ENCODE measurements at regions not wholly inside any gene's neighbourhood (a gene's known extent, or its start where the extent isn't known, plus 50 kb on each side); places are given as distances from the start of the nearest gene placed in this dataset.

GRCh38 chr13:109680288-109680687 is 106.1 kb downstream of the IRS2 start:
- H3K4me1 Mint-ChIP-seq, result no peaks in the 10 kb centered on the region
- no peaks in the 10 kb centered on the region for H3K36me3 Mint-ChIP-seq
- no peaks in the 10 kb centered on the region for H3K9me3 Mint-ChIP-seq
- H3K27me3 Mint-ChIP-seq, result peaks cover under 1% of the 10 kb centered on the region
- no peak overlapping the region for H3K27ac Mint-ChIP-seq
- no peak for ATAC-seq
- H3K4me3 Mint-ChIP-seq, result no peak overlapping the region

GRCh38 chr13:109678459-109678858 is 107.9 kb downstream of the IRS2 start:
- no peak overlapping the region for H3K27ac Mint-ChIP-seq
- peaks cover 7% of the 10 kb centered on the region for H3K27me3 Mint-ChIP-seq

DNA sequence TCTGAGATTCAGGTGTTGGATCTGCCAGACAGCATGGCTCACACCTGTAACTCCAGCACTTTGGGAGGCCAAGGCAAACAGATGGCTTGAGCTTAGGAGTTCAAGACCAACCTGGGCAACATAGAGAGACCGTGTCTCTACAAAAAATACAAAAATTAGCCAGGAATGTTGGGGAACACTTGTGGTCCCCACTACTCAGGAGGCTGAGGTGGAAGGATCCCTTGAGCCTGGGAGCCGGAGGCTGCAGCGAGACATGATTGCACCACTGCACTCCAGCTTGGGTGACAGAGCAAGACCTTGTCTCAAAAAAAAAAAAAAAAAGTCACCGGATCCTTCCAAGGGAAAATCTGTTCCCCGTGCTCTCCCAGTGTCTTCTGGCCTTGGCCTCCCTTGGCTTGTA is 109.2 kb downstream of the IRS2 start:
- Mint-ChIP-seq H3K4me3 (no peak overlapping the region), H3K27me3 (peaks cover 7% of the 10 kb centered on the region), H3K4me1 (no peaks in the 10 kb centered on the region), H3K9me3 (no peaks in the 10 kb centered on the region), H3K36me3 (no peaks in the 10 kb centered on the region), H3K27ac (no peak overlapping the region)
- ATAC-seq, result no peak

More at GRCh38 chr13:109678459-109678858, 107.9 kb downstream of the IRS2 start:
- Mint-ChIP-seq H3K9me3 (no peaks in the 10 kb centered on the region), H3K4me1 (no peaks in the 10 kb centered on the region), H3K36me3 (no peaks in the 10 kb centered on the region), H3K4me3 (no peak overlapping the region)
- ATAC-seq, result no peak

- Mint-ChIP-seq H3K9me3 (no peaks in the 10 kb centered on the region), H3K36me3 (no peaks in the 10 kb centered on the region), H3K4me1 (no peaks in the 10 kb centered on the region), H3K27ac (no peak overlapping the region), H3K27me3 (peaks cover 7% of the 10 kb centered on the region), H3K4me3 (no peak overlapping the region)
- ATAC-seq, result no peak
These were observed 112.9 kb downstream of the IRS2 start for GRCh38 chr13:109673477-109673876.

DNA sequence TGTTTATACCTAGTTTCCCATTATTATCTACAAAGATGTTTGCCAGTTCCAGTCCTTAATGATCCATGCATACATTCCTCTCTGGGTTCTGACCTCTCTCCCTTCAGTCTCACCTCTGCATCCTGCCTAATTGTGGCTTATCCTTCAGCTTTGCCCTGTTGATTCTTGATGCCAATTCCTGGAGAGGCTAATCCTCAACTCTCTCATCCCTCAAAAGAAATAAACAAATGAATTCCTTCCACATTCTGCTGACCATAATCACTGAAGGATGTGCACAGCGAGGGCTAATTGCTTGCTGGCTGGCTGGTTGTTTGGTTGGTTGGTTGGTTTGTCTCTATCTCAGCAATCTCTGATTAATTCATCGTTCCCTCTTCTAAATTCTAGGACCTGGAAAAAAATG is 113.8 kb downstream of the IRS2 start:
- Mint-ChIP-seq H3K9me3 (no peaks in the 10 kb centered on the region), H3K4me3 (no peak overlapping the region), H3K4me1 (no peaks in the 10 kb centered on the region), H3K27ac (no peak overlapping the region), H3K36me3 (no peaks in the 10 kb centered on the region), H3K27me3 (peaks cover 7% of the 10 kb centered on the region)
- no peak for ATAC-seq

- Mint-ChIP-seq H3K4me1 (no peaks in the 10 kb centered on the region), H3K27me3 (peaks cover 7% of the 10 kb centered on the region), H3K9me3 (no peaks in the 10 kb centered on the region), H3K36me3 (no peaks in the 10 kb centered on the region), H3K4me3 (no peak overlapping the region), H3K27ac (no peak overlapping the region)
- no peak for ATAC-seq
These were observed 114.5 kb downstream of the IRS2 start for GRCh38 chr13:109671919-109672318.

DNA sequence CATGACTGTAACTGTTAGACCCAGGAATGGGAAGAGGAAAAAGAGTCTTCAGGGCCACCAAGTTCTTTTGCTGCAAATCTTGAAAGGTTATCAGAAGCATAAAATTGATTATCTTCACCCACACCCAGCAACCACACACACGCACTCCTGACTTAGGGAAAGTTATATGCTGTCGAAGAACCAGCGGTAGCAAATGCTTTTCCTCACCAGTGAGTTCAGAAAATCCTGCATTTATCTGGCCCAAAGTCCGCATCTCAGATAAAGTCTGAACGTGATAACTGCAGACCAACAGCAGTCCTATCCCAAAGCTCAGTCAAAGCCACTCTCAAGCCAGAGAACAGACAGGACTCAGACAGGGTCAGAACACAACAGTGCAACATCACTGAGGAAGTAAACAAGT is 115.6 kb downstream of the IRS2 start:
- Mint-ChIP-seq H3K27me3 (peaks cover 7% of the 10 kb centered on the region), H3K36me3 (no peaks in the 10 kb centered on the region), H3K9me3 (no peaks in the 10 kb centered on the region), H3K27ac (no peak overlapping the region), H3K4me1 (no peaks in the 10 kb centered on the region), H3K4me3 (no peak overlapping the region)
- no peak for ATAC-seq

DNA sequence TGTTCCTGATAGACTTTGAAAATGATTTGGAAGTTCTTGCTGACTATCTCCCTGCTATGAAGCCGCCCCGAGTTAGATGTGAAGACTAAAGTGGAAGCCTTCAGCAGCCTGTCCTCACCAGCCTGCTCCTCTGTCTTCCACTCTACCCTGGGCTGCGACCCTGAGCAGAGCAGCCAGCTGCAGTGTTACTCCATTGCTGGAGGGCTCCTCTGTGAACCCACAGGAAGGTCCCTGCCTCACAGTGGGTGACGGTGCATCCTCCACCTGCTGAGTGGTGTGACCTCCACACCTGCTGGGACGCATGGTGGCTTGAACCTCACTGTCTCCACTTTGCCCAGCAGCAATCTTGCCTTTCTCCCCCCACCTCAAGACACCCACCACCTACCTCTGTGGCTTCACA is 116.4 kb downstream of the IRS2 start:
- H3K9me3 Mint-ChIP-seq, result no peaks in the 10 kb centered on the region
- H3K4me3 Mint-ChIP-seq, result no peak overlapping the region
- H3K27me3 Mint-ChIP-seq, result peaks cover 3% of the 10 kb centered on the region
- H3K4me1 Mint-ChIP-seq, result no peaks in the 10 kb centered on the region
- no peaks in the 10 kb centered on the region for H3K36me3 Mint-ChIP-seq
- H3K27ac Mint-ChIP-seq, result no peak overlapping the region
- peak; percentile 13 for ATAC-seq

GRCh38 chr13:109669234-109669612 is 117.2 kb downstream of the IRS2 start:
- no peak overlapping the region for H3K4me3 Mint-ChIP-seq
- no peaks in the 10 kb centered on the region for H3K27me3 Mint-ChIP-seq
- ATAC-seq, result no peak
- no peak overlapping the region for H3K27ac Mint-ChIP-seq
- H3K9me3 Mint-ChIP-seq, result no peaks in the 10 kb centered on the region
- H3K36me3 Mint-ChIP-seq, result no peaks in the 10 kb centered on the region
- no peaks in the 10 kb centered on the region for H3K4me1 Mint-ChIP-seq

DNA sequence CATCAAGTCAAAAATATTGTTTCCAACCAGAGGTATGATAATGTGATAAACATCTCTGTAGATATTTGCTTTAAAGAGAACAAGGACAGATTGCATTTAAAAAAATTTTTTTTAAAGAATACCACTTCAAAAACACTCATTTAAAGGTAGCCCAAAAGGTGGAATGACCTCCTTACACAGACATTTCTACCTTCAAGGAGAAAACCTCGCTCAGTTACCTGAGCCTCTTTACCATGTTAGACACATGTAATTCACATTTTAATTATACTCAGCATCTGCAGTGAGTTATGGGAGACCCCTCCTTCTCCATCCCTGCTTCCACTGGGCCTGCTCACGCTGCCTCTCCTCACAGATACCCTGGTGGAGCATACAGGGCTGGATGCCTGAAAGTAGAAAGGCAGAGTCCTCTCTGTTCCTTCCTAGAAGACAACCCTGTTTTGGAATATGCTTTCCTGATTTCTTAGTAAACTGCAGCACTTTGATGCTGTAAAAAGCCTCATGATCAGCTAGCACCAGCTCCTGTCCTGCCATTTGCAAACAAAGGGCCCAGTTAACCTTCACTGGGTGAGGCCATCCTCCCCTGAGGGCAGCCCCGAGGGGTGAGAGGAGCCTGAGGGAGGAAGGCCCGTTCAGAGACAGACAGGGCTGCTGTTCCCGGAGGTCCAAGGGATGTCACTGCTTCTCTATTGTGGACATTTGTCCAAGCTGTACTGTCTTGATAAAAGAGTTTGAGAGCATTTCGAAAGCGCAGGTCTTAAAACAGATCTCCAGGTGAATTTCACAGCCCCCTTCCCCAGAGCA is 117.8 kb downstream of the IRS2 start:
- Mint-ChIP-seq H3K36me3 (no peaks in the 10 kb centered on the region), H3K27ac (no peak overlapping the region), H3K4me1 (no peaks in the 10 kb centered on the region), H3K4me3 (no peak overlapping the region), H3K27me3 (no peaks in the 10 kb centered on the region), H3K9me3 (no peaks in the 10 kb centered on the region)
- ATAC-seq, result no peak

DNA sequence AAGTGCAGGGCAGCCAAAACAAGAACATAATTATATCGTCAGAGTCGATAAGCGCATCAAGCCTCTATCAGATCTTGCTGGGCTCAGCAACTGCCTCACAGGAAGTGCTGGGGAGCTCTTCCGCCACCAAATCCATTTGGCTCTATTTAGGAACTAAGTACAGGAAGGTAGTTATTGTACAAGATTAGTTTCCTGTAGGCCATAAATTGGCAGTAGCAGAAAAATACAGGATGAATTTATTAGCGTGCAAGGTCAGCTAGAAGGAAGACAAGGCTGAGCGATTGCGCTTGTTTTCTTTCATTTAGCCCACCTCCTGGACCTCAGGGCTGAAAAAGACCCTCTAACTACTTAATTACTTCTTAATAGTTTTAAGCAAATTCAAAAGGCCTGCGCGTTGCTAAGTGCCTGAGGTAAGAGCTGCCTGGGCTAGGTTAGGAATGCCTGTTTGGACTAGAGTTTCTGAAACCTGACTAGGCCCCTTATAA is 118.5 kb downstream of the IRS2 start:
- Mint-ChIP-seq H3K36me3 (no peaks in the 10 kb centered on the region), H3K27me3 (no peaks in the 10 kb centered on the region), H3K9me3 (no peaks in the 10 kb centered on the region), H3K4me1 (no peaks in the 10 kb centered on the region), H3K27ac (no peak overlapping the region), H3K4me3 (no peak overlapping the region)
- no peak for ATAC-seq

DNA sequence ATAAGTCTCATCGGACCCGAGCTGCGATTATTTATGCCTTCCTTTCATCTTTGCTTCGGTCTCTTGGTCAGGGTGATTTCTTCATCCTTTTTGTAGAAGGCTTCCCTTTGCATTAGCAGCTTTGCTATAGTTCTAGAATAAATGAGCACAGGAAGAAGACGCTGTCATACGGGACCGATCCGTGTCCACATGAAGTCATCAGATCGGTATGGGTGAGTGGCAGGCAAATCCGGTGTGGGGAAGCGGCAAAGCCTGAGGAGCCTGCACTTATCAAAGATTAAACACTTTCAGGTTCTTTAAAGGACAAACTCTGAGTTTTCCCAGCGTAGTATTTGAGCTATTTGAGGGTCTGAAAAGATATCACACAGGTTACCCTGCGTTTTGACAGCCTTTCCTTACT is 119.3 kb downstream of the IRS2 start:
- Mint-ChIP-seq H3K4me1 (no peaks in the 10 kb centered on the region), H3K36me3 (no peaks in the 10 kb centered on the region), H3K9me3 (no peaks in the 10 kb centered on the region), H3K4me3 (no peak overlapping the region), H3K27me3 (no peaks in the 10 kb centered on the region), H3K27ac (no peak overlapping the region)
- no peak for ATAC-seq

DNA sequence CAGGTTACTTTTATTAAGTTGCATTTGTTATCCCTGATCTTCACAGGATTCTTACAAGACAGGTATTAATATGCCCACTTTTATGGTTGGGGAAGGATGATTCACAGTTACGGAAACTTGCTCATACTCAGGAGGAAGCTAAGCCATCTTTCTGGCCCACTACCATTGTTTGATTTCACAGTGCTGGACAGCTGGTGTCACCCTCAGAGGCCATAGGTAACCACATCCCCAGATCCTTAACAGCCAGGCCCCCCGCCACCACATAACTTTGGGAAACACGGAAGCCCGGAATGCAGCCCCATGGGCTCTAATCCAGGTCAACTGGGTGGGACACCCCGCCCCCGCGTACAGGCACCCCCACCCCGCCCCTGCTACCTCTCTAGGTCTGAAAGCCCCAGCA is 119.7 kb downstream of the IRS2 start:
- H3K27me3 Mint-ChIP-seq, result no peaks in the 10 kb centered on the region
- no peak for ATAC-seq
- H3K4me3 Mint-ChIP-seq, result no peak overlapping the region
- H3K27ac Mint-ChIP-seq, result no peak overlapping the region
- no peaks in the 10 kb centered on the region for H3K36me3 Mint-ChIP-seq
- H3K9me3 Mint-ChIP-seq, result no peaks in the 10 kb centered on the region
- no peaks in the 10 kb centered on the region for H3K4me1 Mint-ChIP-seq

- Mint-ChIP-seq H3K27ac (no peak overlapping the region), H3K9me3 (no peaks in the 10 kb centered on the region), H3K4me1 (no peaks in the 10 kb centered on the region), H3K36me3 (no peaks in the 10 kb centered on the region), H3K4me3 (no peak overlapping the region), H3K27me3 (no peaks in the 10 kb centered on the region)
- no peak for ATAC-seq
These were observed 120.6 kb downstream of the IRS2 start for GRCh38 chr13:109665781-109666249.

- no peak overlapping the region for H3K27ac Mint-ChIP-seq
- no peaks in the 10 kb centered on the region for H3K9me3 Mint-ChIP-seq
- H3K36me3 Mint-ChIP-seq, result no peaks in the 10 kb centered on the region
- no peaks in the 10 kb centered on the region for H3K4me1 Mint-ChIP-seq
- no peaks in the 10 kb centered on the region for H3K27me3 Mint-ChIP-seq
- ATAC-seq, result no peak
- H3K4me3 Mint-ChIP-seq, result no peak overlapping the region
These were observed 121.1 kb downstream of the IRS2 start for GRCh38 chr13:109665240-109665639.

GRCh38 chr13:109657395-109657794 is 129.0 kb downstream of the IRS2 start:
- Mint-ChIP-seq H3K4me3 (no peak overlapping the region), H3K4me1 (no peaks in the 10 kb centered on the region), H3K27ac (no peak overlapping the region), H3K27me3 (peaks cover 10% of the 10 kb centered on the region), H3K9me3 (peaks cover 7% of the 10 kb centered on the region), H3K36me3 (no peaks in the 10 kb centered on the region)
- ATAC-seq, result no peak

All from stimulated activated memory B cell treated with anti-CD40 and anti-IgM and Interleukin-4, amounts not matched to agents 10 μg/mL and 1 μg/mL and 100 μg/mL, for 72 hours (primary cell).